ENCODE measurements at regions not wholly inside any gene's neighbourhood (a gene's known extent, or its start where the extent isn't known, plus 50 kb on each side); places are given as distances from the start of the nearest gene placed in this dataset.

DNA sequence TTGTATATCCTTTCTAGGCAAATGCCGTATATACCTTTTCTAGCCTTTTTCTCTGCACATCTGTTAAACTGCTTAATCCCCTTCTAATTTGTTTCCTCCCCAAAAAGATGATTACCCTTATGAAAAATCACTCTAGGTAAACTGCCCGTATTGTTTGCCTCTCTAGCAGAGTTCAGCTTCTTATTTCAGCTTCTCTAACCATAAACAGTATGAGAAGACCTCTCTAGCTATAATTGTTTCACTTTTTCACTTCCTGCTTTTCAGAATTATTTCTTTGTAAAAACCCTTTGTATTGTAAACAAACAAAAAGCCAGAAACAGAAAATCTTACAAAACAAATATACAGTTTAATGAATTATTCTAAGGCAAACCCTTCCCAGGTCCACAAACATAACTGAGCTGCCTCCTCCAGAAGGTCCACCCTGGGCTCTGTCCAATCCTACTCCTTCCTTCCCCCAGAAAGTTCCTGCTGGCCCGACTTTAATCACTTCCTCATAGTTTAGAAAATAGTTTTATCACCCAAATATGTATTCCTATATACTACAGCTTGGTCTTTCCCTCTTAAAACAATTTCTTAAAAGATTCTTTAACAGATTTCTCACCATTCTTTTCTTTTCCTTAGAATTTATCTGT is 158.1 kb downstream of the FGF1 start:
- Histone ChIP-seq H3K4me3 (no peak overlapping the region), H3K4me2 (no peak overlapping the region), H3K4me1 (ENCODE audit: insufficient read depth) (no peaks in the 10 kb centered on the region), H3K36me3 (ENCODE audit: insufficient read depth) (no peaks in the 10 kb centered on the region), H3K9me2 (ENCODE audit: insufficient read depth) (peaks cover 3% of the 10 kb centered on the region; the same call in 1 of the 2 replicates), H3K27ac (ENCODE audit: low read depth) (no peak overlapping the region), H2AFZ (no peak overlapping the region), H4K20me1 (replicated peaks; ENCODE audit: insufficient read depth) (no peaks in the 10 kb centered on the region), H3K27me3 (ENCODE audit: insufficient read depth) (no peaks in the 10 kb centered on the region), H3K79me2 (replicated peaks; ENCODE audit: insufficient read depth) (no peaks in the 10 kb centered on the region), H3F3A (replicated peaks; ENCODE audit: low read depth) (no peaks in the 10 kb centered on the region)
- DNase-seq (ENCODE audit: low spot score) (no peak), ATAC-seq (no peak)
- no peaks in the 10 kb centered on the region for H3K27me3 Mint-ChIP-seq (ENCODE audit: insufficient read depth, low read depth, poor library complexity)
- H3K4me1 Mint-ChIP-seq, result peaks cover 3% of the 10 kb centered on the region; the same call in 1 of the 3 replicates
- peaks cover under 1% of the 10 kb centered on the region; the same call in 2 of the 3 replicates for H3K36me3 Mint-ChIP-seq (ENCODE audit: low read depth)
- no peak overlapping the region for H3K27ac Mint-ChIP-seq
- TF ChIP-seq POLR2AphosphoS5 (IDR thresholded peaks at IDR 0.05; ENCODE audit: low read depth) (no peak), EZH2phosphoT487 (IDR thresholded peaks at IDR 0.05; ENCODE audit: unreplicated experiment) (no peak), STAT1 (IDR thresholded peaks at IDR 0.05; ENCODE audit: unreplicated experiment) (no peak), ZNF331 (CRISPR knock-in tag; IDR thresholded peaks at IDR 0.05; ENCODE audit: low read depth) (no peak), CREB1 (CRISPR knock-in tag; IDR thresholded peaks at IDR 0.05; ENCODE audit: low read depth) (no peak), JUNB (IDR thresholded peaks at IDR 0.05; ENCODE audit: unreplicated experiment) (no peak), EZH2 (IDR thresholded peaks at IDR 0.05; ENCODE audit: low read depth, unreplicated experiment) (no peak), NANOG (IDR thresholded peaks at IDR 0.05; ENCODE audit: borderline replicate concordance) (no peak), ZNF114 (CRISPR knock-in tag; IDR thresholded peaks at IDR 0.05) (no peak)
- TF ChIP-seq, protein P1, sequence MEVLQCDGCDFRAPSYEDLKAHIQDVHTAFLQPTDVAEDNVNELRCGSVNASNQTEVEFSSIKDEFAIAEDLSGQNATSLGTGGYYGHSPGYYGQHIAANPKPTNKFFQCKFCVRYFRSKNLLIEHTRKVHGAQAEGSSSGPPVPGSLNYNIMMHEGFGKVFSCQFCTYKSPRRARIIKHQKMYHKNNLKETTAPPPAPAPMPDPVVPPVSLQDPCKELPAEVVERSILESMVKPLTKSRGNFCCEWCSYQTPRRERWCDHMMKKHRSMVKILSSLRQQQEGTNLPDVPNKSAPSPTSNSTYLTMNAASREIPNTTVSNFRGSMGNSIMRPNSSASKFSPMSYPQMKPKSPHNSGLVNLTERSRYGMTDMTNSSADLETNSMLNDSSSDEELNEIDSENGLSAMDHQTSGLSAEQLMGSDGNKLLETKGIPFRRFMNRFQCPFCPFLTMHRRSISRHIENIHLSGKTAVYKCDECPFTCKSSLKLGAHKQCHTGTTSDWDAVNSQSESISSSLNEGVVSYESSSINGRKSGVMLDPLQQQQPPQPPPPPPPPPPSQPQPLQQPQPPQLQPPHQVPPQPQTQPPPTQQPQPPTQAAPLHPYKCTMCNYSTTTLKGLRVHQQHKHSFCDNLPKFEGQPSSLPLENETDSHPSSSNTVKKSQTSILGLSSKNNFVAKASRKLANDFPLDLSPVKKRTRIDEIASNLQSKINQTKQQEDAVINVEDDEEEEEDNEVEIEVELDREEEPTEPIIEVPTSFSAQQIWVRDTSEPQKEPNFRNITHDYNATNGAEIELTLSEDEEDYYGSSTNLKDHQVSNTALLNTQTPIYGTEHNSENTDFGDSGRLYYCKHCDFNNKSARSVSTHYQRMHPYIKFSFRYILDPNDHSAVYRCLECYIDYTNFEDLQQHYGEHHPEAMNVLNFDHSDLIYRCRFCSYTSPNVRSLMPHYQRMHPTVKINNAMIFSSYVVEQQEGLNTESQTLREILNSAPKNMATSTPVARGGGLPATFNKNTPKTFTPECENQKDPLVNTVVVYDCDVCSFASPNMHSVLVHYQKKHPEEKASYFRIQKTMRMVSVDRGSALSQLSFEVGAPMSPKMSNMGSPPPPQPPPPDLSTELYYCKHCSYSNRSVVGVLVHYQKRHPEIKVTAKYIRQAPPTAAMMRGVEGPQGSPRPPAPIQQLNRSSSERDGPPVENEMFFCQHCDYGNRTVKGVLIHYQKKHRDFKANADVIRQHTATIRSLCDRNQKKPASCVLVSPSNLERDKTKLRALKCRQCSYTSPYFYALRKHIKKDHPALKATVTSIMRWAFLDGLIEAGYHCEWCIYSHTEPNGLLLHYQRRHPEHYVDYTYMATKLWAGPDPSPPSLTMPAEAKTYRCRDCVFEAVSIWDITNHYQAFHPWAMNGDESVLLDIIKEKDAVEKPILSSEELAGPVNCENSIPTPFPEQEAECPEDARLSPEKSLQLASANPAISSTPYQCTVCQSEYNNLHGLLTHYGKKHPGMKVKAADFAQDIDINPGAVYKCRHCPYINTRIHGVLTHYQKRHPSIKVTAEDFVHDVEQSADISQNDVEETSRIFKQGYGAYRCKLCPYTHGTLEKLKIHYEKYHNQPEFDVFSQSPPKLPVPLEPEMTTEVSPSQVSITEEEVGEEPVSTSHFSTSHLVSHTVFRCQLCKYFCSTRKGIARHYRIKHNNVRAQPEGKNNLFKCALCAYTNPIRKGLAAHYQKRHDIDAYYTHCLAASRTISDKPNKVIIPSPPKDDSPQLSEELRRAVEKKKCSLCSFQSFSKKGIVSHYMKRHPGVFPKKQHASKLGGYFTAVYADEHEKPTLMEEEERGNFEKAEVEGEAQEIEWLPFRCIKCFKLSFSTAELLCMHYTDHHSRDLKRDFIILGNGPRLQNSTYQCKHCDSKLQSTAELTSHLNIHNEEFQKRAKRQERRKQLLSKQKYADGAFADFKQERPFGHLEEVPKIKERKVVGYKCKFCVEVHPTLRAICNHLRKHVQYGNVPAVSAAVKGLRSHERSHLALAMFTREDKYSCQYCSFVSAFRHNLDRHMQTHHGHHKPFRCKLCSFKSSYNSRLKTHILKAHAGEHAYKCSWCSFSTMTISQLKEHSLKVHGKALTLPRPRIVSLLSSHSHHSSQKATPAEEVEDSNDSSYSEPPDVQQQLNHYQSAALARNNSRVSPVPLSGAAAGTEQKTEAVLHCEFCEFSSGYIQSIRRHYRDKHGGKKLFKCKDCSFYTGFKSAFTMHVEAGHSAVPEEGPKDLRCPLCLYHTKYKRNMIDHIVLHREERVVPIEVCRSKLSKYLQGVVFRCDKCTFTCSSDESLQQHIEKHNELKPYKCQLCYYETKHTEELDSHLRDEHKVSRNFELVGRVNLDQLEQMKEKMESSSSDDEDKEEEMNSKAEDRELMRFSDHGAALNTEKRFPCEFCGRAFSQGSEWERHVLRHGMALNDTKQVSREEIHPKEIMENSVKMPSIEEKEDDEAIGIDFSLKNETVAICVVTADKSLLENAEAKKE (CRISPR knock-in tag; IDR thresholded peaks at IDR 0.05), result no peak
- TF ChIP-seq, protein P2, sequence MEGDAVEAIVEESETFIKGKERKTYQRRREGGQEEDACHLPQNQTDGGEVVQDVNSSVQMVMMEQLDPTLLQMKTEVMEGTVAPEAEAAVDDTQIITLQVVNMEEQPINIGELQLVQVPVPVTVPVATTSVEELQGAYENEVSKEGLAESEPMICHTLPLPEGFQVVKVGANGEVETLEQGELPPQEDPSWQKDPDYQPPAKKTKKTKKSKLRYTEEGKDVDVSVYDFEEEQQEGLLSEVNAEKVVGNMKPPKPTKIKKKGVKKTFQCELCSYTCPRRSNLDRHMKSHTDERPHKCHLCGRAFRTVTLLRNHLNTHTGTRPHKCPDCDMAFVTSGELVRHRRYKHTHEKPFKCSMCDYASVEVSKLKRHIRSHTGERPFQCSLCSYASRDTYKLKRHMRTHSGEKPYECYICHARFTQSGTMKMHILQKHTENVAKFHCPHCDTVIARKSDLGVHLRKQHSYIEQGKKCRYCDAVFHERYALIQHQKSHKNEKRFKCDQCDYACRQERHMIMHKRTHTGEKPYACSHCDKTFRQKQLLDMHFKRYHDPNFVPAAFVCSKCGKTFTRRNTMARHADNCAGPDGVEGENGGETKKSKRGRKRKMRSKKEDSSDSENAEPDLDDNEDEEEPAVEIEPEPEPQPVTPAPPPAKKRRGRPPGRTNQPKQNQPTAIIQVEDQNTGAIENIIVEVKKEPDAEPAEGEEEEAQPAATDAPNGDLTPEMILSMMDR (conservative IDR thresholded peaks at IDR 0.05; ENCODE audit: low read depth in 2 of 2), result no peak
- TF ChIP-seq, protein P3, sequence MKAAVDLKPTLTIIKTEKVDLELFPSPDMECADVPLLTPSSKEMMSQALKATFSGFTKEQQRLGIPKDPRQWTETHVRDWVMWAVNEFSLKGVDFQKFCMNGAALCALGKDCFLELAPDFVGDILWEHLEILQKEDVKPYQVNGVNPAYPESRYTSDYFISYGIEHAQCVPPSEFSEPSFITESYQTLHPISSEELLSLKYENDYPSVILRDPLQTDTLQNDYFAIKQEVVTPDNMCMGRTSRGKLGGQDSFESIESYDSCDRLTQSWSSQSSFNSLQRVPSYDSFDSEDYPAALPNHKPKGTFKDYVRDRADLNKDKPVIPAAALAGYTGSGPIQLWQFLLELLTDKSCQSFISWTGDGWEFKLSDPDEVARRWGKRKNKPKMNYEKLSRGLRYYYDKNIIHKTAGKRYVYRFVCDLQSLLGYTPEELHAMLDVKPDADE (IDR thresholded peaks at IDR 0.05), result no peak
- TF ChIP-seq, protein P4, sequence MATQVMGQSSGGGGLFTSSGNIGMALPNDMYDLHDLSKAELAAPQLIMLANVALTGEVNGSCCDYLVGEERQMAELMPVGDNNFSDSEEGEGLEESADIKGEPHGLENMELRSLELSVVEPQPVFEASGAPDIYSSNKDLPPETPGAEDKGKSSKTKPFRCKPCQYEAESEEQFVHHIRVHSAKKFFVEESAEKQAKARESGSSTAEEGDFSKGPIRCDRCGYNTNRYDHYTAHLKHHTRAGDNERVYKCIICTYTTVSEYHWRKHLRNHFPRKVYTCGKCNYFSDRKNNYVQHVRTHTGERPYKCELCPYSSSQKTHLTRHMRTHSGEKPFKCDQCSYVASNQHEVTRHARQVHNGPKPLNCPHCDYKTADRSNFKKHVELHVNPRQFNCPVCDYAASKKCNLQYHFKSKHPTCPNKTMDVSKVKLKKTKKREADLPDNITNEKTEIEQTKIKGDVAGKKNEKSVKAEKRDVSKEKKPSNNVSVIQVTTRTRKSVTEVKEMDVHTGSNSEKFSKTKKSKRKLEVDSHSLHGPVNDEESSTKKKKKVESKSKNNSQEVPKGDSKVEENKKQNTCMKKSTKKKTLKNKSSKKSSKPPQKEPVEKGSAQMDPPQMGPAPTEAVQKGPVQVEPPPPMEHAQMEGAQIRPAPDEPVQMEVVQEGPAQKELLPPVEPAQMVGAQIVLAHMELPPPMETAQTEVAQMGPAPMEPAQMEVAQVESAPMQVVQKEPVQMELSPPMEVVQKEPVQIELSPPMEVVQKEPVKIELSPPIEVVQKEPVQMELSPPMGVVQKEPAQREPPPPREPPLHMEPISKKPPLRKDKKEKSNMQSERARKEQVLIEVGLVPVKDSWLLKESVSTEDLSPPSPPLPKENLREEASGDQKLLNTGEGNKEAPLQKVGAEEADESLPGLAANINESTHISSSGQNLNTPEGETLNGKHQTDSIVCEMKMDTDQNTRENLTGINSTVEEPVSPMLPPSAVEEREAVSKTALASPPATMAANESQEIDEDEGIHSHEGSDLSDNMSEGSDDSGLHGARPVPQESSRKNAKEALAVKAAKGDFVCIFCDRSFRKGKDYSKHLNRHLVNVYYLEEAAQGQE (IDR thresholded peaks at IDR 0.05; ENCODE audit: unreplicated experiment), result no peak
- no peaks in the 10 kb centered on the region for H3K9me3 Mint-ChIP-seq
- no peak overlapping the region for H3K4me3 Mint-ChIP-seq
